ENCODE measurements at regions not wholly inside any gene's neighbourhood (a gene's known extent, or its start where the extent isn't known, plus 50 kb on each side); places are given as distances from the start of the nearest gene placed in this dataset.
"Not testable (repeated sequence)": the region's sequence is repeated elsewhere in the genome, so short reads cannot be mapped to it uniquely, and the experiment has no call there.

- not testable (repeated sequence) for TF ChIP-seq ZFP3 (CRISPR knock-in tag; IDR thresholded peaks at IDR 0.05); PATZ1 (CRISPR knock-in tag; IDR thresholded peaks at IDR 0.05; ENCODE audit: borderline replicate concordance); CSDC2 (CRISPR knock-in tag; IDR thresholded peaks at IDR 0.05)
Observed at GRCh38 chr9:41633726-41634125, 444.6 kb upstream of the ZNG1F start.

Measured in SK-N-SH treated with all-trans-retinoic acid at 6 μM for 48 hours (cell line).